Gastroesophageal sphincter (tissue), 4 donors: ENCODE measurements at regions not wholly inside any gene's neighbourhood (a gene's known extent, or its start where the extent isn't known, plus 50 kb on each side); places are given as distances from the start of the nearest gene placed in this dataset.

Source experiments
- ATAC-seq: fragments of 150-250 bp; one replicate; pipeline ENCODE4 v1.9.1; 2016; ENCODE audit warnings: mild to moderate bottlenecking, moderate library complexity
- H3K27ac ChIP-seq, 4 donors: fragments of 200-600 bp; sonication (generic) in 3 of 4; 1 replicate in 3 of 4; 2 replicates in 1 of 4; pipeline ENCODE4 v1.5.1; 2016 to 2019
- H3K27me3 ChIP-seq: fragments of 200-600 bp; sonication (generic); one replicate; pipeline ENCODE4 v1.5.1; 2019
- H3K36me3 ChIP-seq, 2 donors: fragments of 200-600 bp; sonication (generic); one replicate each; pipeline ENCODE4 v1.5.1; 2019; ENCODE audit warnings: control low read depth in 1 of 2
- H3K4me1 ChIP-seq, 3 donors: fragments of 200-600 bp; sonication (generic); 1 replicate in 2 of 3; 2 replicates in 1 of 3; pipeline ENCODE4 v1.5.1; 2016 to 2019; ENCODE audit warnings: control low read depth in 2 of 3
- H3K4me3 ChIP-seq, 2 donors: fragments of 200-600 bp; sonication (generic); one replicate each; pipeline ENCODE4 v1.5.1; 2019; ENCODE audit warnings: mild to moderate bottlenecking in 1 of 2, moderate library complexity in 1 of 2
- H3K9me3 ChIP-seq, 3 donors: fragments of 200-600 bp; sonication (generic); one replicate each; pipeline ENCODE4 v1.5.1; 2017 to 2019; ENCODE audit warnings: control low read depth in 2 of 3
- CTCF ChIP-seq, 4 experiments: fragments of 200-600 bp in 2 of 4; fragments of 450-650 bp in 2 of 4; sonication (generic) in 1 of 4; IDR thresholded peaks; one replicate each; pipeline ENCODE4 v1.5.1; 2017 to 2019; ENCODE audit warnings: antibody characterized with exemption in 4 of 4, mild to moderate bottlenecking in 2 of 4, moderate library complexity in 2 of 4
- EP300 ChIP-seq: sonication (generic); formaldehyde crosslinking; IDR thresholded peaks from one replicate; pipeline ENCODE4 v1.6.1; 2017; ENCODE audit warnings: antibody characterized with exemption, mild to moderate bottlenecking
- POLR2A ChIP-seq, 2 donors: fragments of 450-650 bp; IDR thresholded peaks; one replicate each; pipeline ENCODE4 v1.6.1; 2017; ENCODE audit warnings: antibody characterized with exemption in 2 of 2, mild to moderate bottlenecking in 2 of 2, moderate library complexity in 1 of 2
- POLR2AphosphoS5 ChIP-seq: sonication (generic); formaldehyde crosslinking; IDR thresholded peaks from one replicate; pipeline ENCODE4 v1.6.1; 2017; ENCODE audit warnings: antibody characterized with exemption
- WGBS, 2 donors: methylation state at CpG; one replicate each; pipeline ENCODE4 v1.1.5; 2018; ENCODE audit warnings: low coverage in 1 of 2; 5-methylcytosine and 5-hydroxymethylcytosine counted together

GRCh38 chr11:37519781-37520180 lies 921.7 kb upstream of the RAG2 start:
- TF ChIP-seq EP300 = no peak
- Histone ChIP-seq H3K27ac (no peak overlapping the region), H3K36me3 (no peaks in the 10 kb centered on the region), H3K9me3 (peaks cover 0 to 28% (median 0%) of the 10 kb centered on the region in 3 donors), H3K4me3 (no peak overlapping the region), H3K4me1 (no peaks in the 10 kb centered on the region), H3K27me3 (no peaks in the 10 kb centered on the region)
- ATAC-seq = no peak

GRCh38 chr11:37512156-37512780 lies 914.2 kb upstream of the RAG2 start:
- 54 to 89% methylated on average over 1 of the region's 1 CpG for WGBS, 2 donors
- Histone ChIP-seq H3K36me3 (no peaks in the 10 kb centered on the region), H3K27me3 (no peaks in the 10 kb centered on the region), H3K4me1 (no peaks in the 10 kb centered on the region), H3K4me3 (no peak overlapping the region), H3K9me3 (peaks cover 0 to 17% (median 0%) of the 10 kb centered on the region in 3 donors), H3K27ac (no peak overlapping the region)
- TF ChIP-seq POLR2A (IDR thresholded peaks at IDR 0.05) (no peak), EP300 (no peak), POLR2AphosphoS5 (no peak), CTCF (IDR thresholded peaks at IDR 0.05) (no peak)
- ATAC-seq = no peak

GRCh38 chr11:37511425-37511933 lies 913.4 kb upstream of the RAG2 start:
- Histone ChIP-seq H3K27me3 (no peaks in the 10 kb centered on the region), H3K4me3 (no peak overlapping the region), H3K36me3 (no peaks in the 10 kb centered on the region), H3K9me3 (peaks cover 0 to 9% (median 0%) of the 10 kb centered on the region in 3 donors), H3K4me1 (no peaks in the 10 kb centered on the region), H3K27ac (no peak overlapping the region)
- WGBS, 2 donors = 33 to 57% methylated on average over 1 of the region's 1 CpG
- TF ChIP-seq CTCF (IDR thresholded peaks at IDR 0.05) = no peak
- no peak for TF ChIP-seq EP300
- no peak for TF ChIP-seq POLR2AphosphoS5
- TF ChIP-seq POLR2A (IDR thresholded peaks at IDR 0.05) = no peak
- ATAC-seq = no peak

GRCh38 chr11:37509506-37509905 lies 911.5 kb upstream of the RAG2 start:
- H3K4me3 ChIP-seq = no peak overlapping the region
- H3K9me3 ChIP-seq = no peaks in the 10 kb centered on the region
- no peak for TF ChIP-seq POLR2AphosphoS5
- TF ChIP-seq POLR2A (IDR thresholded peaks at IDR 0.05) = no peak
- no peak for TF ChIP-seq EP300
- TF ChIP-seq CTCF (IDR thresholded peaks at IDR 0.05) = no peak
- no peaks in the 10 kb centered on the region for H3K27me3 ChIP-seq
- WGBS, 2 donors = 72 to 95% methylated on average over 2 of the region's 2 CpGs
- no peaks in the 10 kb centered on the region for H3K4me1 ChIP-seq
- H3K36me3 ChIP-seq = no peaks in the 10 kb centered on the region
- no peak for ATAC-seq
- H3K27ac ChIP-seq = no peak overlapping the region

GRCh38 chr11:37506531-37506930 lies 908.5 kb upstream of the RAG2 start:
- no peak overlapping the region for H3K4me3 ChIP-seq
- no peaks in the 10 kb centered on the region for H3K36me3 ChIP-seq
- H3K4me1 ChIP-seq = no peaks in the 10 kb centered on the region
- H3K27ac ChIP-seq = no peak overlapping the region
- no peaks in the 10 kb centered on the region for H3K27me3 ChIP-seq
- H3K9me3 ChIP-seq = no peaks in the 10 kb centered on the region
- TF ChIP-seq POLR2A (IDR thresholded peaks at IDR 0.05) (no peak), POLR2AphosphoS5 (no peak), CTCF (IDR thresholded peaks at IDR 0.05) (no peak), EP300 (no peak)
- no peak for ATAC-seq
- 51 to 56% methylated on average over 2 to 4 of the region's 4 CpGs for WGBS, 2 donors
